Transverse colon (tissue), 3 donors: ENCODE measurements at regions not wholly inside any gene's neighbourhood (a gene's known extent, or its start where the extent isn't known, plus 50 kb on each side); places are given as distances from the start of the nearest gene placed in this dataset.

Experiments
- CTCF ChIP-seq, 5 experiments: fragments of 200-600 bp in 3 of 5; fragments of 450-650 bp in 2 of 5; sonication (generic) in 3 of 5; IDR thresholded peaks; 1 replicate in 2 of 5; 2 replicates in 3 of 5; pipeline ENCODE4 v1.5.1; 2016 to 2017; ENCODE audit warnings: antibody characterized with exemption in 5 of 5, inconsistent platforms in 3 of 5, mild to moderate bottlenecking in 2 of 5, moderate library complexity in 1 of 5
- EP300 ChIP-seq: sonication (generic); formaldehyde crosslinking; IDR thresholded peaks from one replicate; pipeline ENCODE4 v1.6.1; 2017; ENCODE audit warnings: antibody characterized with exemption, low read depth
- POLR2A ChIP-seq: fragments of 450-650 bp; IDR thresholded peaks from one replicate; pipeline ENCODE4 v1.6.1; 2016; ENCODE audit warnings: antibody characterized with exemption, mild to moderate bottlenecking, moderate library complexity

DNA sequence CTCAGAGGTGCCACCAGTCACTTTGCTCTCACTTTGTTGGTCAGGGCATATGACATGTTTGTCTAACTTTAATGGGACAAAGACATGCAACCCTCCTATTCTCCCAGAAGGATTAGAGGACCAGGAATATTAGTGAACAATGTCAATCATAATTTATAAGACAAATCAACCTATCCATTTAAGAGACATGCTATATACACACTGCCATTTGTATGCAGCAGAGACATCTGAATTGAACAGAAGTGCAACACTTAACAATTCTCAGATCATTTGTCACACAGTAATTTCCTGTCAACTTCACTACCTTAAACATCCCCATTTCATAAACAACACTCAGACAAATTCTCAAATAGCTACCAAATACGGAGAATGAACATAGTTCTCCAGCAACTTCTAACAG, 273.6 kb upstream of the RGMB start:
- TF ChIP-seq CTCF (IDR thresholded peaks at IDR 0.05) (no peak), EP300 (no peak), POLR2A (no peak)
